ENCODE measurements at regions not wholly inside any gene's neighbourhood (a gene's known extent, or its start where the extent isn't known, plus 50 kb on each side); places are given as distances from the start of the nearest gene placed in this dataset.

GRCh38 chr2:122908159-122908558 lies 1116.9 kb upstream of the CNTNAP5 start:
- TF ChIP-seq POLR2A (IDR thresholded peaks at IDR 0.05; ENCODE audit: low read length) (no peak), GATA1 (IDR thresholded peaks at IDR 0.05; ENCODE audit: low read depth, low read length) (no peak)
